ENCODE measurements at regions not wholly inside any gene's neighbourhood (a gene's known extent, or its start where the extent isn't known, plus 50 kb on each side); places are given as distances from the start of the nearest gene placed in this dataset.

- no peak overlapping the region for H3K4me3 ChIP-seq (replicated peaks; ENCODE audit: low read depth, low read length)
- DNase-seq (ENCODE audit: extremely low read depth, low read depth), result no peak
- TF ChIP-seq, protein P1, sequence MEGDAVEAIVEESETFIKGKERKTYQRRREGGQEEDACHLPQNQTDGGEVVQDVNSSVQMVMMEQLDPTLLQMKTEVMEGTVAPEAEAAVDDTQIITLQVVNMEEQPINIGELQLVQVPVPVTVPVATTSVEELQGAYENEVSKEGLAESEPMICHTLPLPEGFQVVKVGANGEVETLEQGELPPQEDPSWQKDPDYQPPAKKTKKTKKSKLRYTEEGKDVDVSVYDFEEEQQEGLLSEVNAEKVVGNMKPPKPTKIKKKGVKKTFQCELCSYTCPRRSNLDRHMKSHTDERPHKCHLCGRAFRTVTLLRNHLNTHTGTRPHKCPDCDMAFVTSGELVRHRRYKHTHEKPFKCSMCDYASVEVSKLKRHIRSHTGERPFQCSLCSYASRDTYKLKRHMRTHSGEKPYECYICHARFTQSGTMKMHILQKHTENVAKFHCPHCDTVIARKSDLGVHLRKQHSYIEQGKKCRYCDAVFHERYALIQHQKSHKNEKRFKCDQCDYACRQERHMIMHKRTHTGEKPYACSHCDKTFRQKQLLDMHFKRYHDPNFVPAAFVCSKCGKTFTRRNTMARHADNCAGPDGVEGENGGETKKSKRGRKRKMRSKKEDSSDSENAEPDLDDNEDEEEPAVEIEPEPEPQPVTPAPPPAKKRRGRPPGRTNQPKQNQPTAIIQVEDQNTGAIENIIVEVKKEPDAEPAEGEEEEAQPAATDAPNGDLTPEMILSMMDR (IDR thresholded peaks at IDR 0.05; ENCODE audit: low read depth, low read length, missing control alignments), result no peak
Measured at GRCh38 chr13:80737513-80737912, 396.6 kb upstream of the SPRY2 start.

GRCh38 chr13:80727321-80727975 is 386.5 kb upstream of the SPRY2 start:
- TF ChIP-seq, protein P1 (IDR thresholded peaks at IDR 0.05; ENCODE audit: low read depth, low read length, missing control alignments), result no peak
- no peak overlapping the region for H3K4me3 ChIP-seq (replicated peaks; ENCODE audit: low read depth, low read length)
- DNase-seq (ENCODE audit: extremely low read depth, low read depth), result no peak

- DNase-seq (ENCODE audit: extremely low read depth, low read depth), result no peak
- TF ChIP-seq, protein P1 (IDR thresholded peaks at IDR 0.05; ENCODE audit: low read depth, low read length, missing control alignments), result no peak
Measured at GRCh38 chr13:80726868-80727267, 385.9 kb upstream of the SPRY2 start.

DNA sequence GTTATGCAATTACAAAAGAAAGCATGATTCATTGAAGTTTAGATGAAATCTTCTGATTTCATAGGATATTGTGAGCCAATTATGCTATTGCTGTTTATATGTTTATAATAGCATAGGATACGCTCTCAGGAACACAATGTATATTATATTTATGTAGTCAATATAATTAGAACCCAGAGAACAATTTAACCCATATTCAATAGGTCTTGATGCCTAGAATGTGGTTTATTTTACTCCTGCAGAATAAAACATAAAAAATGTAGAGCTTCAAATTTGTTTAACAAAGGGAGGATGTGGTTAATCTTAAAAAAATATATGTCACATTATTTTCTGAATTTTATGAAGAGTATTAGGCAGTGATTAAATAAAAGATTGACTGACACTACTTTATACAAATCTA is 380.8 kb upstream of the SPRY2 start:
- H3K4me3 ChIP-seq (replicated peaks; ENCODE audit: low read depth, low read length), result no peak overlapping the region
- DNase-seq (ENCODE audit: extremely low read depth, low read depth), result no peak
- TF ChIP-seq, protein P1 (IDR thresholded peaks at IDR 0.05; ENCODE audit: low read depth, low read length, missing control alignments), result no peak

More at GRCh38 chr13:80726868-80727267, 385.9 kb upstream of the SPRY2 start:
- H3K4me3 ChIP-seq (replicated peaks; ENCODE audit: low read depth, low read length), result no peak overlapping the region

GRCh38 chr13:80718970-80719369 is 378.0 kb upstream of the SPRY2 start:
- DNase-seq (ENCODE audit: extremely low read depth, low read depth), result no peak
- TF ChIP-seq, protein P1 (IDR thresholded peaks at IDR 0.05; ENCODE audit: low read depth, low read length, missing control alignments), result no peak
- H3K4me3 ChIP-seq (replicated peaks; ENCODE audit: low read depth, low read length), result no peak overlapping the region

DNA sequence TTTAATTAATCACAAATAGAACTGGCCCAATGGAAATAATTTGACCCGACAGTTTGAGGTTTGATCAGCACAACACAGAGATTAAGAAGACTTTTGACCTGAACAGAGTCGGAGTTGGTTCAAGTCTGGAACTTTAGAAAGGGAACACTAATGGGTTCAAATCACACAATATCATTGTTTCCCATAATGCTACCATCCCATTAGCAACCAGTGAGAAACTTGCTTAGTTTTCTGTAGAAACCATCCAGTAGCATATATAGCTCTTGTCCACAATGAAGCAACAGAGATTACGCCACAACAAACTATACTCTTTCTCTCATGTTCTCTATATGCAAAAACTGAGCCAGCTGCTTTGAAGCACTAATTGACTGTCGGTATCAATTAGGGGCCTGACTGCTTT is 376.9 kb upstream of the SPRY2 start:
- no peak overlapping the region for H3K4me3 ChIP-seq (replicated peaks; ENCODE audit: low read depth, low read length)
- DNase-seq (ENCODE audit: extremely low read depth, low read depth), result no peak
- TF ChIP-seq, protein P1 (IDR thresholded peaks at IDR 0.05; ENCODE audit: low read depth, low read length, missing control alignments), result no peak

DNA sequence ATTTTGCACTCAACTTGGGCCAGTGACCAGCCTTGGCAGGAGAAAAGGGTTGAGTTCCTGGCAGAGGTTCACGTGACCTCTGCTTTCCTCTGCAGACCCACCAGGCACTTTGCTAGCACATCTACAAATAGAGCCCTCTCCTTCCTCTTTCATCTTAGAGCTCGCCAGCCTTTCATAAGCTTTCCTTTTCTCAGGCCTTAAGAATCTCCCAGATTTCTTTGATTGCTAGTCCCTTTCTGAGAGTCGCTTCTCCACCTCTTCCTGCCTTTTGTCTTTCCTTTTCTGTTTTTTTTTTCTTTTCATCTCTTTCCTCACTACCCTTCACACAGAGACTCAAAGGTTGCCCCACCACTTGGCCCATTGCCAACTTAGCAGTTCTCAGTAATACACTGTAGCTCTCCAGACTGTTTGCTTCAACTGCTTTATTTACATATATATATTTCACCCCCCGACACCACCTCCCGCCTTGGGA is 375.7 kb upstream of the SPRY2 start:
- DNase-seq (ENCODE audit: extremely low read depth, low read depth), result no peak
- H3K4me3 ChIP-seq (replicated peaks; ENCODE audit: low read depth, low read length), result no peak overlapping the region
- TF ChIP-seq, protein P1 (IDR thresholded peaks at IDR 0.05; ENCODE audit: low read depth, low read length, missing control alignments), result no peak
